Mesothelial cell of epicardium (in vitro differentiated cells): ENCODE measurements at regions not wholly inside any gene's neighbourhood (a gene's known extent, or its start where the extent isn't known, plus 50 kb on each side); places are given as distances from the start of the nearest gene placed in this dataset.

Experiments used
- DNase-seq, 2 experiments: peaks; one replicate each; pipeline ENCODE4 v3.0.0; 2021; ENCODE audit warnings: low spot score in 2 of 2; ENCODE audit not compliant: unreplicated experiment in 2 of 2
- H3K27ac Mint-ChIP-seq: 2 replicates; pipeline ENCODE4 v1.8.0; 2021; ENCODE audit warnings: mixed read lengths
- H3K27me3 Mint-ChIP-seq: 2 replicates; pipeline ENCODE4 v1.8.0; 2021; ENCODE audit warnings: low read depth, mixed read lengths
- H3K36me3 Mint-ChIP-seq: 2 replicates; pipeline ENCODE4 v1.8.0; 2021; ENCODE audit warnings: mixed read lengths
- H3K4me1 Mint-ChIP-seq: 2 replicates; pipeline ENCODE4 v1.8.0; 2021; ENCODE audit warnings: mixed read lengths
- H3K4me3 Mint-ChIP-seq: 2 replicates; pipeline ENCODE4 v1.8.0; 2021; ENCODE audit warnings: mild to moderate bottlenecking, moderate library complexity, mixed read lengths
- H3K9me3 Mint-ChIP-seq: 2 replicates; pipeline ENCODE4 v1.8.0; 2021; ENCODE audit warnings: mixed read lengths
- TF ChIP-seq, protein P1 (sequence below): fragments of 200-600 bp; sonication (generic); IDR thresholded peaks from one replicate; pipeline ENCODE4 v1.5.0; 2021; ENCODE audit warnings: antibody characterized with exemption; ENCODE audit not compliant: unreplicated experiment

GRCh38 chr12:19846574-19846973, 407.3 kb downstream of the AEBP2 start:
- no peaks in the 10 kb centered on the region for H3K27me3 Mint-ChIP-seq
- TF ChIP-seq, protein P1, sequence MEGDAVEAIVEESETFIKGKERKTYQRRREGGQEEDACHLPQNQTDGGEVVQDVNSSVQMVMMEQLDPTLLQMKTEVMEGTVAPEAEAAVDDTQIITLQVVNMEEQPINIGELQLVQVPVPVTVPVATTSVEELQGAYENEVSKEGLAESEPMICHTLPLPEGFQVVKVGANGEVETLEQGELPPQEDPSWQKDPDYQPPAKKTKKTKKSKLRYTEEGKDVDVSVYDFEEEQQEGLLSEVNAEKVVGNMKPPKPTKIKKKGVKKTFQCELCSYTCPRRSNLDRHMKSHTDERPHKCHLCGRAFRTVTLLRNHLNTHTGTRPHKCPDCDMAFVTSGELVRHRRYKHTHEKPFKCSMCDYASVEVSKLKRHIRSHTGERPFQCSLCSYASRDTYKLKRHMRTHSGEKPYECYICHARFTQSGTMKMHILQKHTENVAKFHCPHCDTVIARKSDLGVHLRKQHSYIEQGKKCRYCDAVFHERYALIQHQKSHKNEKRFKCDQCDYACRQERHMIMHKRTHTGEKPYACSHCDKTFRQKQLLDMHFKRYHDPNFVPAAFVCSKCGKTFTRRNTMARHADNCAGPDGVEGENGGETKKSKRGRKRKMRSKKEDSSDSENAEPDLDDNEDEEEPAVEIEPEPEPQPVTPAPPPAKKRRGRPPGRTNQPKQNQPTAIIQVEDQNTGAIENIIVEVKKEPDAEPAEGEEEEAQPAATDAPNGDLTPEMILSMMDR: no peak
- H3K4me3 Mint-ChIP-seq: no peak overlapping the region
- DNase-seq: no peak
- peaks cover 74% of the 10 kb centered on the region for H3K4me1 Mint-ChIP-seq
- H3K9me3 Mint-ChIP-seq: peaks cover 15% of the 10 kb centered on the region
- H3K36me3 Mint-ChIP-seq: peaks cover 20% of the 10 kb centered on the region
- peak overlapping the region; percentile 83 for H3K27ac Mint-ChIP-seq

- TF ChIP-seq, protein P1: no peak
- peaks cover 73% of the 10 kb centered on the region for H3K4me1 Mint-ChIP-seq
- H3K36me3 Mint-ChIP-seq: peaks cover 22% of the 10 kb centered on the region
- H3K4me3 Mint-ChIP-seq: peak overlapping the region; percentile 5
- H3K27ac Mint-ChIP-seq: peak overlapping the region; percentile 83
- DNase-seq: peak in 1 of 2 experiments; percentile 50
- H3K27me3 Mint-ChIP-seq: no peaks in the 10 kb centered on the region
- H3K9me3 Mint-ChIP-seq: peaks cover 21% of the 10 kb centered on the region
Measured at GRCh38 chr12:19847294-19848059, 408.2 kb downstream of the AEBP2 start.

- DNase-seq: no peak
- Mint-ChIP-seq H3K36me3 (peaks cover 28% of the 10 kb centered on the region), H3K4me1 (peaks cover 68% of the 10 kb centered on the region), H3K4me3 (no peak overlapping the region), H3K27ac (peak overlapping the region; percentile 83), H3K27me3 (no peaks in the 10 kb centered on the region), H3K9me3 (peaks cover 28% of the 10 kb centered on the region)
- TF ChIP-seq, protein P1: no peak
Measured at GRCh38 chr12:19848421-19848820, 409.1 kb downstream of the AEBP2 start.

GRCh38 chr12:19849208-19849607, 409.9 kb downstream of the AEBP2 start:
- no peak for DNase-seq
- no peak overlapping the region for H3K27ac Mint-ChIP-seq
- H3K27me3 Mint-ChIP-seq: no peaks in the 10 kb centered on the region
- H3K4me3 Mint-ChIP-seq: no peak overlapping the region
- peaks cover 28% of the 10 kb centered on the region for H3K9me3 Mint-ChIP-seq
- peaks cover 28% of the 10 kb centered on the region for H3K36me3 Mint-ChIP-seq
- TF ChIP-seq, protein P1: no peak
- peaks cover 65% of the 10 kb centered on the region for H3K4me1 Mint-ChIP-seq

- peaks cover 69% of the 10 kb centered on the region for H3K4me1 Mint-ChIP-seq
- peak overlapping the region; percentile 84 for H3K27ac Mint-ChIP-seq
- no peak overlapping the region for H3K4me3 Mint-ChIP-seq
- TF ChIP-seq, protein P1: no peak
- H3K9me3 Mint-ChIP-seq: peaks cover 28% of the 10 kb centered on the region
- peaks cover 28% of the 10 kb centered on the region for H3K36me3 Mint-ChIP-seq
- no peaks in the 10 kb centered on the region for H3K27me3 Mint-ChIP-seq
- no peak for DNase-seq
Measured at GRCh38 chr12:19850346-19851065, 411.2 kb downstream of the AEBP2 start.
